NCI-H1417 treated with DMSO at 0.1 percent for 48 hours (cell line): ENCODE measurements at regions not wholly inside any gene's neighbourhood (a gene's known extent, or its start where the extent isn't known, plus 50 kb on each side); places are given as distances from the start of the nearest gene placed in this dataset.

Experiments used
- DNase-seq: peaks from one replicate; lab custom pipeline; 2025; lab: John Stamatoyannopoulos, UW

GRCh38 chr12:107347261-107347660 lies 253.9 kb upstream of the CRY1 start:
- DNase-seq: no peak

- no peak for DNase-seq
These were observed 255.8 kb upstream of the CRY1 start for GRCh38 chr12:107349008-107349747.

- no peak for DNase-seq
These were observed 256.5 kb upstream of the CRY1 start for GRCh38 chr12:107349839-107350238.

- DNase-seq: no peak
These were observed 257.8 kb upstream of the CRY1 start for GRCh38 chr12:107351109-107351508.

- DNase-seq: no peak
These were observed 258.4 kb upstream of the CRY1 start for GRCh38 chr12:107351713-107352112.

- no peak for DNase-seq
These were observed 259.2 kb upstream of the CRY1 start for GRCh38 chr12:107352347-107353081.

- DNase-seq: no peak
These were observed 260.0 kb upstream of the CRY1 start for GRCh38 chr12:107353312-107353711.

GRCh38 chr12:107355004-107355565 lies 261.7 kb upstream of the CRY1 start:
- no peak for DNase-seq

- DNase-seq: no peak
These were observed 262.3 kb upstream of the CRY1 start for GRCh38 chr12:107355612-107356011.

GRCh38 chr12:107356266-107356936 lies 263.1 kb upstream of the CRY1 start:
- no peak for DNase-seq

GRCh38 chr12:107356937-107357295 lies 263.6 kb upstream of the CRY1 start:
- no peak for DNase-seq

- DNase-seq: no peak
These were observed 266.0 kb upstream of the CRY1 start for GRCh38 chr12:107359382-107359781.

GRCh38 chr12:107360033-107360432 lies 266.7 kb upstream of the CRY1 start:
- DNase-seq: no peak

GRCh38 chr12:107360482-107360881 lies 267.1 kb upstream of the CRY1 start:
- no peak for DNase-seq

- no peak for DNase-seq
These were observed 268.6 kb upstream of the CRY1 start for GRCh38 chr12:107361970-107362369.

GRCh38 chr12:107362960-107363359 lies 269.6 kb upstream of the CRY1 start:
- DNase-seq: no peak

GRCh38 chr12:107364875-107365518 lies 271.6 kb upstream of the CRY1 start:
- DNase-seq: no peak

GRCh38 chr12:107365703-107366102 lies 272.4 kb upstream of the CRY1 start:
- no peak for DNase-seq

GRCh38 chr12:107366322-107366721 lies 273.0 kb upstream of the CRY1 start:
- no peak for DNase-seq

GRCh38 chr12:107368586-107368985 lies 275.2 kb upstream of the CRY1 start:
- no peak for DNase-seq

- no peak for DNase-seq
These were observed 275.7 kb upstream of the CRY1 start for GRCh38 chr12:107369006-107369405.

GRCh38 chr12:107369679-107370078 lies 276.3 kb upstream of the CRY1 start:
- DNase-seq: no peak
